Ascending aorta (tissue), 2 donors: ENCODE measurements at regions not wholly inside any gene's neighbourhood (a gene's known extent, or its start where the extent isn't known, plus 50 kb on each side); places are given as distances from the start of the nearest gene placed in this dataset.
"Not testable (repeated sequence)": the region's sequence is repeated elsewhere in the genome, so short reads cannot be mapped to it uniquely, and the experiment has no call there.

ENCODE experiments used
- DNase-seq, 2 donors: peaks; one replicate each; pipeline ENCODE4 v3.0.0-alpha.2; 2019; ENCODE audit warnings: low spot score in 2 of 2
- H3K27ac ChIP-seq, 2 donors: fragments of 200-600 bp; sonication (generic); one replicate each; pipeline ENCODE4 v1.5.1; 2016 to 2017; ENCODE audit warnings: mild to moderate bottlenecking in 1 of 2
- H3K27me3 ChIP-seq: fragments of 200-600 bp; sonication (generic); one replicate; pipeline ENCODE4 v1.5.1; 2017
- H3K36me3 ChIP-seq, 2 donors: fragments of 200-600 bp; sonication (generic); one replicate each; pipeline ENCODE4 v1.5.1; 2016
- H3K4me1 ChIP-seq, 2 donors: fragments of 200-600 bp; sonication (generic); one replicate each; pipeline ENCODE4 v1.5.1; 2016 to 2017; ENCODE audit warnings: mild to moderate bottlenecking in 1 of 2
- H3K4me3 ChIP-seq, 2 donors: fragments of 200-600 bp; sonication (generic); one replicate each; pipeline ENCODE4 v1.5.1; 2016 to 2017; ENCODE audit warnings: mild to moderate bottlenecking in 1 of 2
- H3K9me3 ChIP-seq, 2 donors: fragments of 200-600 bp; sonication (generic); one replicate each; pipeline ENCODE4 v1.5.1; 2016
- intact Hi-C: fragments of 100-400 bp; cut with DNase I; formaldehyde crosslinking; loops from one replicate; pipeline ENCODE4 v1.15.1; 2023
- TF ChIP-seq, protein P1 (sequence below), 3 experiments: fragments of 200-600 bp in 2 of 3; fragments of 450-650 bp in 1 of 3; sonication (generic) in 2 of 3; IDR thresholded peaks; one replicate each; pipeline ENCODE4 v1.5.1; 2016 to 2019; ENCODE audit warnings: antibody characterized with exemption in 3 of 3, mild to moderate bottlenecking in 1 of 3, moderate library complexity in 1 of 3

DNA sequence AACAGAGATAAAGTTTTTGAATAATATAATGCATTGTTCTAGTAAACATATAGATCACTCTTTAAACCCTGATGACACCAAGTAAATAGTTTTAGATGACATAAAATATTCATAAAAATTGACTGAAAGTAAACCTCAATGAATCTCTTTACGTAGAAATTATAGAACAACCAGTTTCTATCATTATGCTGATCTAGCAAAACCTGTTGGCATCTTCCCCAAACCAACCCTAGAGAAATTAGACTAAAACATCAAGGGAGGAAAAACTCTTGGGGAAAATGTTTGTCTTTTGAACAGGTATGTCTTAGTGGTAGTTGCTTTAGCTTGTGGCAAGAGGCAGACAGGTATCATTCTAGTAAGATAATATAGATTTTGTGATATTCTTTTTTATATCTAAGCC lies 747.0 kb upstream of the CDH6 start:
- H3K36me3 ChIP-seq: no peaks in the 10 kb centered on the region

DNA sequence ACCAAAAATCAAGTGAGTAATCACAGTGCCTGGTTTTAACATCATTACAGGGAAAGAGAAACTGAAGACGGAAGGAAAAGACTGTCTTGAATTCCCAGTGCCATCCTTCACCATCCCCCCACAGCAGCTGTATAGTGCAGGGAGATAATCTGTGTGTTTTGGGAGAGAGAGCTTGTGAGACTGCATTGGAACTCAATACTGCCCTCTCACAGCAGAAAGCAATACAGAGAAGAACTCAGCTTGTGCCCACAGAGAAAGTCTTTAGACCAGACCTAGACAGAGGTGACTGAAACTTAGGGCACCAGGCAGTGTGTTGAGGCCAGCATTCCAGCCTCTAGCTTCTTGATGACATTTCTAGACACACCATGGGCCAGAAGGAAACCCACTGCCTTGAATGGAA lies 754.7 kb upstream of the CDH6 start:
- Histone ChIP-seq H3K9me3 (peaks cover 0 to 5% of the 10 kb centered on the region in 2 donors), H3K27me3 (no peaks in the 10 kb centered on the region), H3K4me1 (no peaks in the 10 kb centered on the region), H3K27ac (no peak overlapping the region), H3K4me3 (no peak overlapping the region), H3K36me3 (no peaks in the 10 kb centered on the region)
- TF ChIP-seq, protein P1, sequence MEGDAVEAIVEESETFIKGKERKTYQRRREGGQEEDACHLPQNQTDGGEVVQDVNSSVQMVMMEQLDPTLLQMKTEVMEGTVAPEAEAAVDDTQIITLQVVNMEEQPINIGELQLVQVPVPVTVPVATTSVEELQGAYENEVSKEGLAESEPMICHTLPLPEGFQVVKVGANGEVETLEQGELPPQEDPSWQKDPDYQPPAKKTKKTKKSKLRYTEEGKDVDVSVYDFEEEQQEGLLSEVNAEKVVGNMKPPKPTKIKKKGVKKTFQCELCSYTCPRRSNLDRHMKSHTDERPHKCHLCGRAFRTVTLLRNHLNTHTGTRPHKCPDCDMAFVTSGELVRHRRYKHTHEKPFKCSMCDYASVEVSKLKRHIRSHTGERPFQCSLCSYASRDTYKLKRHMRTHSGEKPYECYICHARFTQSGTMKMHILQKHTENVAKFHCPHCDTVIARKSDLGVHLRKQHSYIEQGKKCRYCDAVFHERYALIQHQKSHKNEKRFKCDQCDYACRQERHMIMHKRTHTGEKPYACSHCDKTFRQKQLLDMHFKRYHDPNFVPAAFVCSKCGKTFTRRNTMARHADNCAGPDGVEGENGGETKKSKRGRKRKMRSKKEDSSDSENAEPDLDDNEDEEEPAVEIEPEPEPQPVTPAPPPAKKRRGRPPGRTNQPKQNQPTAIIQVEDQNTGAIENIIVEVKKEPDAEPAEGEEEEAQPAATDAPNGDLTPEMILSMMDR (IDR thresholded peaks at IDR 0.05): no peak
- intact Hi-C loops: no loop called here
- no peak for DNase-seq

More for the DNA sequence above, 747.0 kb upstream of the CDH6 start:
- Histone ChIP-seq H3K27me3 (no peaks in the 10 kb centered on the region), H3K4me3 (no peak overlapping the region), H3K27ac (no peak overlapping the region), H3K9me3 (no peaks in the 10 kb centered on the region), H3K4me1 (no peaks in the 10 kb centered on the region)
- intact Hi-C loops: no loop called here
- DNase-seq: no peak
- TF ChIP-seq, protein P1 (IDR thresholded peaks at IDR 0.05): no peak

GRCh38 chr5:30436691-30437090 lies 756.8 kb upstream of the CDH6 start:
- TF ChIP-seq, protein P1 (IDR thresholded peaks at IDR 0.05): no peak
- H3K27me3 ChIP-seq: no peaks in the 10 kb centered on the region
- DNase-seq: no peak
- H3K36me3 ChIP-seq: no peaks in the 10 kb centered on the region
- intact Hi-C loops: no loop called here
- peaks cover 0 to 5% of the 10 kb centered on the region in 2 donors for H3K9me3 ChIP-seq
- H3K4me3 ChIP-seq: no peak overlapping the region
- no peaks in the 10 kb centered on the region for H3K4me1 ChIP-seq
- no peak overlapping the region for H3K27ac ChIP-seq

DNA sequence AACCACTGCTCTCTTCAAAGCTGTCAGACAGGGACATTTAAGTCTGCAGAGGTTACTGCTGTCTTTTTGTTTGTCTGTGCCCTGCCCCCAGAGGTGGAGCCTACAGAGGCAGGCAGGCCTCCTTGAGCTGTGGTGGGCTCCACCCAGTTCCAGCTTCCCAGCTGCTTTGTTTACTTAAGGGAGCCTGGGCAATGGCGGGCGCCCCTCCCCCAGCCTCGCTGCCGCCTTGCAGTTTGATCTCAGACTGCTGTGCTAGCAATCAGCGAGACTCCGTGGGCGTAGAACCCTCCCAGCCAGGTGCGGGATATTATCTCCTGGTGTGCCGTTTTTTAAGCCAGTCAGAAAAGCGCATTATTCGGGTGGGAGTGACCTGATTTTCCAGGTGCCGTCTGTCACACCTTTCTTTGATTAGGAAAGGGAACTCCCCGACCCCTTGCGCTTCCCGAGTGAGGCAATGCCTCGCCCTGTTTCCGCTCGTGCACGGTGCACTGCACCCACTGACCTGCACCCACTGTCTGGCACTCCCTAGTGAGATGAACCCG lies 764.5 kb upstream of the CDH6 start:
- H3K36me3 ChIP-seq, H3K4me1 ChIP-seq, H3K27ac ChIP-seq, H3K4me3 ChIP-seq, DNase-seq, H3K9me3 ChIP-seq, H3K27me3 ChIP-seq, intact Hi-C loops: not testable (repeated sequence)

GRCh38 chr5:30414078-30414477 lies 779.4 kb upstream of the CDH6 start:
- Histone ChIP-seq H3K4me3 (no peak overlapping the region), H3K4me1 (no peaks in the 10 kb centered on the region), H3K27ac (no peak overlapping the region), H3K27me3 (no peaks in the 10 kb centered on the region), H3K36me3 (no peaks in the 10 kb centered on the region), H3K9me3 (no peaks in the 10 kb centered on the region)
- intact Hi-C loops: no loop called here
- TF ChIP-seq, protein P1 (IDR thresholded peaks at IDR 0.05): no peak
- DNase-seq: no peak

GRCh38 chr5:30413540-30413939 lies 779.9 kb upstream of the CDH6 start:
- Histone ChIP-seq H3K27ac (no peak overlapping the region), H3K9me3 (no peaks in the 10 kb centered on the region), H3K4me3 (no peak overlapping the region), H3K4me1 (no peaks in the 10 kb centered on the region), H3K36me3 (no peaks in the 10 kb centered on the region), H3K27me3 (no peaks in the 10 kb centered on the region)
- DNase-seq: no peak
- TF ChIP-seq, protein P1 (IDR thresholded peaks at IDR 0.05): no peak
- intact Hi-C loops: no loop called here
